Suprapubic skin (tissue), 4 donors: ENCODE measurements at regions not wholly inside any gene's neighbourhood (a gene's known extent, or its start where the extent isn't known, plus 50 kb on each side); places are given as distances from the start of the nearest gene placed in this dataset.

Experiments used
- DNase-seq, 2 donors: peaks; one replicate each; pipeline ENCODE4 v3.0.0-alpha.2; 2019; ENCODE audit warnings: low spot score in 2 of 2
- H3K27ac ChIP-seq: fragments of 200-600 bp; sonication (generic); one replicate; pipeline ENCODE4 v1.5.1; 2019
- H3K27me3 ChIP-seq: fragments of 200-600 bp; sonication (generic); one replicate; pipeline ENCODE4 v1.5.1; 2019
- H3K36me3 ChIP-seq: fragments of 200-600 bp; sonication (generic); one replicate; pipeline ENCODE4 v1.5.1; 2019
- H3K4me1 ChIP-seq: fragments of 200-600 bp; sonication (generic); one replicate; pipeline ENCODE4 v1.5.1; 2019
- H3K4me3 ChIP-seq: fragments of 200-600 bp; sonication (generic); one replicate; pipeline ENCODE4 v1.5.1; 2019; ENCODE audit warnings: mild to moderate bottlenecking
- H3K9me3 ChIP-seq: fragments of 200-600 bp; sonication (generic); one replicate; pipeline ENCODE4 v1.5.1; 2019
- EP300 ChIP-seq: sonication (generic); formaldehyde crosslinking; IDR thresholded peaks from one replicate; pipeline ENCODE4 v1.6.1; 2017; ENCODE audit warnings: antibody characterized with exemption
- POLR2A ChIP-seq, 2 donors: fragments of 450-650 bp; IDR thresholded peaks; one replicate each; pipeline ENCODE4 v1.6.1; 2017; ENCODE audit warnings: antibody characterized with exemption in 2 of 2, mild to moderate bottlenecking in 2 of 2, moderate library complexity in 2 of 2
- POLR2AphosphoS5 ChIP-seq, 3 donors: sonication (generic); formaldehyde crosslinking; IDR thresholded peaks; one replicate each; pipeline ENCODE4 v1.6.1; 2017; ENCODE audit warnings: antibody characterized with exemption in 3 of 3
- WGBS: methylation state at CpG from one replicate; pipeline ENCODE4 v1.1.5; 2018; 5-methylcytosine and 5-hydroxymethylcytosine counted together
- TF ChIP-seq, protein P1 (sequence below), 2 donors: fragments of 200-600 bp in 1 of 2; fragments of 450-650 bp in 1 of 2; sonication (generic) in 1 of 2; IDR thresholded peaks; one replicate each; pipeline ENCODE4 v1.5.1; 2016 to 2019; ENCODE audit warnings: antibody characterized with exemption in 2 of 2, mild to moderate bottlenecking in 1 of 2, moderate library complexity in 1 of 2

- H3K9me3 ChIP-seq, result no peaks in the 10 kb centered on the region
- H3K27ac ChIP-seq, result no peak overlapping the region
- H3K4me3 ChIP-seq, result no peak overlapping the region
- no peak for DNase-seq
- WGBS, result 97% methylated on average over 1 of the region's 1 CpG
- no peaks in the 10 kb centered on the region for H3K4me1 ChIP-seq
- TF ChIP-seq, protein P1, sequence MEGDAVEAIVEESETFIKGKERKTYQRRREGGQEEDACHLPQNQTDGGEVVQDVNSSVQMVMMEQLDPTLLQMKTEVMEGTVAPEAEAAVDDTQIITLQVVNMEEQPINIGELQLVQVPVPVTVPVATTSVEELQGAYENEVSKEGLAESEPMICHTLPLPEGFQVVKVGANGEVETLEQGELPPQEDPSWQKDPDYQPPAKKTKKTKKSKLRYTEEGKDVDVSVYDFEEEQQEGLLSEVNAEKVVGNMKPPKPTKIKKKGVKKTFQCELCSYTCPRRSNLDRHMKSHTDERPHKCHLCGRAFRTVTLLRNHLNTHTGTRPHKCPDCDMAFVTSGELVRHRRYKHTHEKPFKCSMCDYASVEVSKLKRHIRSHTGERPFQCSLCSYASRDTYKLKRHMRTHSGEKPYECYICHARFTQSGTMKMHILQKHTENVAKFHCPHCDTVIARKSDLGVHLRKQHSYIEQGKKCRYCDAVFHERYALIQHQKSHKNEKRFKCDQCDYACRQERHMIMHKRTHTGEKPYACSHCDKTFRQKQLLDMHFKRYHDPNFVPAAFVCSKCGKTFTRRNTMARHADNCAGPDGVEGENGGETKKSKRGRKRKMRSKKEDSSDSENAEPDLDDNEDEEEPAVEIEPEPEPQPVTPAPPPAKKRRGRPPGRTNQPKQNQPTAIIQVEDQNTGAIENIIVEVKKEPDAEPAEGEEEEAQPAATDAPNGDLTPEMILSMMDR (IDR thresholded peaks at IDR 0.05), result no peak
- TF ChIP-seq EP300, result no peak
- no peak for TF ChIP-seq POLR2A (IDR thresholded peaks at IDR 0.05)
- TF ChIP-seq POLR2AphosphoS5 (IDR thresholded peaks at IDR 0.05), result no peak
- H3K27me3 ChIP-seq, result no peaks in the 10 kb centered on the region
- no peaks in the 10 kb centered on the region for H3K36me3 ChIP-seq
These were observed 177.6 kb upstream of the S100G start for GRCh38 chrX:16472345-16472744.

DNA sequence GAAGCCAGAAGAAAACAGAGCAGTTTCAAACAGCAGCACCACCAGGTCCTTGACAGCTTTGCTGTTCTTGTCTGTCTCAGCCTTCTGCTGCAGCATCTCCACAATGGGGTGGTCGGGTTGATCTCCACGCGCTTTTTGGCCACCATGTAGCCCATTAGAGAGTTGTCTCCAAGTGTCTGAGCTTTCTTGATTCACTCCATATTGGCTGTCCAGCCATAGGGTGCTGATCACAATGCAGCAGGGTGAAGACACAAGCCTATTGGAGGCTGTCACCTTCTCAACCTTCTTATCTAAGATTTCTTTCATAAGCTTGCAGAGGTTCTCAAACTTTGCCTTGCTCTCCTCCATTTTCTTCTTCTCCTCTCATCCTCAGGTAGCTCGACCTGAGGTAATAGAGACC is 175.4 kb upstream of the S100G start:
- Histone ChIP-seq H3K9me3 (no peaks in the 10 kb centered on the region), H3K27me3 (no peaks in the 10 kb centered on the region), H3K4me1 (no peaks in the 10 kb centered on the region), H3K27ac (no peak overlapping the region), H3K4me3 (no peak overlapping the region), H3K36me3 (no peaks in the 10 kb centered on the region)
- DNase-seq, result no peak
- TF ChIP-seq EP300, result no peak
- TF ChIP-seq POLR2A (IDR thresholded peaks at IDR 0.05), result no peak
- TF ChIP-seq, protein P1 (IDR thresholded peaks at IDR 0.05), result no peak
- TF ChIP-seq POLR2AphosphoS5 (IDR thresholded peaks at IDR 0.05), result no peak
- WGBS, result 87% methylated on average over 4 of the region's 4 CpGs

DNA sequence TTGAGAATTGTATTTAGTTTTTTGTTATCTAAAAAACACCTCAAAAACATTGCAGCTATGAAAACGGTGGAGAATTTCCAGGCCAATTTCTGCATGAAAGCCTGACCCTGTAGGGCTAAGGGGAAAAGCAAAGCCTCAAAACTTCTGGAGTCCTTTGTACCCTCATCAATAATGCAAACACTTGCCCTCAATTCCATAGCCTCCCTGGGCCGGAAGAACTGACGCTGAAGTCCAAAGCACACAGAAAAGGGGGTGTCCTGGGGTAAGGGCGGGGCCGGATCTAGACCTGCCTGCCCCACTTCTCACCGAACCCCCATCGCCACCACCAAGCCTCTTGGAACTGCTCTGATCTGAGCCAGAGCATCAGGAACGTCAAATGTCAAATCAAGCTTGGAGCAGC is 173.9 kb upstream of the S100G start:
- Histone ChIP-seq H3K9me3 (no peaks in the 10 kb centered on the region), H3K4me1 (no peaks in the 10 kb centered on the region), H3K27me3 (no peaks in the 10 kb centered on the region), H3K27ac (no peak overlapping the region), H3K4me3 (no peak overlapping the region), H3K36me3 (no peaks in the 10 kb centered on the region)
- no peak for DNase-seq
- TF ChIP-seq, protein P1 (IDR thresholded peaks at IDR 0.05), result no peak
- TF ChIP-seq EP300 (no peak), POLR2A (IDR thresholded peaks at IDR 0.05) (no peak), POLR2AphosphoS5 (IDR thresholded peaks at IDR 0.05) (no peak)
- 90% methylated on average over 8 of the region's 8 CpGs for WGBS

GRCh38 chrX:16476692-16477091 is 173.3 kb upstream of the S100G start:
- Histone ChIP-seq H3K27ac (no peak overlapping the region), H3K4me1 (no peaks in the 10 kb centered on the region), H3K27me3 (no peaks in the 10 kb centered on the region), H3K4me3 (no peak overlapping the region), H3K9me3 (no peaks in the 10 kb centered on the region), H3K36me3 (no peaks in the 10 kb centered on the region)
- DNase-seq, result no peak
- TF ChIP-seq POLR2AphosphoS5 (IDR thresholded peaks at IDR 0.05), result no peak
- TF ChIP-seq, protein P1 (IDR thresholded peaks at IDR 0.05), result no peak
- no peak for TF ChIP-seq POLR2A (IDR thresholded peaks at IDR 0.05)
- TF ChIP-seq EP300, result no peak
- WGBS, result 67% methylated on average over 2 of the region's 2 CpGs

GRCh38 chrX:16479206-16479869 is 170.6 kb upstream of the S100G start:
- H3K36me3 ChIP-seq, result no peaks in the 10 kb centered on the region
- DNase-seq, result no peak
- no peak overlapping the region for H3K4me3 ChIP-seq
- 52% methylated on average over 5 of the region's 5 CpGs for WGBS
- H3K27me3 ChIP-seq, result no peaks in the 10 kb centered on the region
- H3K9me3 ChIP-seq, result no peaks in the 10 kb centered on the region
- no peaks in the 10 kb centered on the region for H3K4me1 ChIP-seq
- TF ChIP-seq, protein P1 (IDR thresholded peaks at IDR 0.05), result no peak
- no peak for TF ChIP-seq EP300
- no peak for TF ChIP-seq POLR2AphosphoS5 (IDR thresholded peaks at IDR 0.05)
- TF ChIP-seq POLR2A (IDR thresholded peaks at IDR 0.05), result no peak
- H3K27ac ChIP-seq, result no peak overlapping the region
